OCI-LY3 (cell line): ENCODE measurements at regions not wholly inside any gene's neighbourhood (a gene's known extent, or its start where the extent isn't known, plus 50 kb on each side); places are given as distances from the start of the nearest gene placed in this dataset.

Experiments
- H2AFZ ChIP-seq: fragments of 200-600, 300-600 bp; shearing (Covaris generic); 2 replicates; pipeline ENCODE4 v1.6.0; 2014; ENCODE audit warnings: antibody characterized with exemption, low read depth, low read length
- H3K27ac ChIP-seq: fragments of 200-600, 300-600 bp; sonication (generic); 2 replicates; pipeline ENCODE4 v1.5.1; 2014; ENCODE audit warnings: mild to moderate bottlenecking, low read length, moderate library complexity, mixed read lengths
- H3K27me3 ChIP-seq: fragments of 200-600, 300-600 bp; sonication (generic); 2 replicates; pipeline ENCODE4 v1.6.1; 2014; ENCODE audit warnings: low read depth, low read length, mixed read lengths
- H3K36me3 ChIP-seq: fragments of 200-600, 300-600 bp; sonication (generic); replicated peaks from 2 replicates; pipeline ENCODE3; 2014; ENCODE audit warnings: low read depth, low read length, mixed read lengths
- H3K4me1 ChIP-seq: fragments of 300-600, 200-600 bp; sonication (generic); 2 replicates; pipeline ENCODE4 v1.6.1; 2014; ENCODE audit warnings: low read length, mixed read lengths
- H3K4me2 ChIP-seq: fragments of 200-600, 300-600 bp; sonication (generic); 2 replicates; pipeline ENCODE4 v1.6.1; 2014; ENCODE audit warnings: low read length, mixed read lengths
- H3K4me3 ChIP-seq: fragments of 300-600, 200-600 bp; sonication (generic); 2 replicates; pipeline ENCODE4 v1.5.1; 2014; ENCODE audit warnings: antibody characterized with exemption, mild to moderate bottlenecking, low read length, moderate library complexity
- H3K79me2 ChIP-seq: fragments of 300-600, 200-600 bp; shearing (Covaris generic); 2 replicates; pipeline ENCODE4 v1.6.1; 2014; ENCODE audit warnings: mild to moderate bottlenecking, low read length, mixed read lengths
- H3K9ac ChIP-seq: fragments of 300-600, 200-600 bp; shearing (Covaris generic); 2 replicates; pipeline ENCODE4 v1.6.0; 2014; ENCODE audit warnings: mild to moderate bottlenecking, low read length, moderate library complexity
- H3K9me3 ChIP-seq: fragments of 200-600, 300-600 bp; shearing (Covaris generic); 2 replicates; pipeline ENCODE4 v1.6.1; 2014; ENCODE audit warnings: low read length, mixed read lengths; ENCODE audit not compliant: insufficient read depth
- H4K20me1 ChIP-seq: fragments of 200-600, 300-600 bp; sonication (generic); 2 replicates; pipeline ENCODE4 v1.6.1; 2016; ENCODE audit warnings: low read length, mixed read lengths; ENCODE audit not compliant: insufficient read depth
- EZH2phosphoT487 ChIP-seq: fragments of 200-600 bp; shearing (Covaris generic); IDR thresholded peaks from 2 replicates; pipeline ENCODE4 v1.6.1; 2018; ENCODE audit warnings: antibody characterized with exemption, mixed run types, low read depth
- TF ChIP-seq, protein P1 (sequence below): fragments of 200-600, 300-600 bp; sonication (generic); IDR thresholded peaks from 2 replicates; pipeline ENCODE4 v1.5.1; 2014; ENCODE audit warnings: antibody characterized with exemption, low read length, low read depth

GRCh38 chr3:79976466-79976865 lies 208.7 kb upstream of the ROBO1 start:
- H3K27me3 ChIP-seq, result no peaks in the 10 kb centered on the region
- TF ChIP-seq EZH2phosphoT487, result no peak
- TF ChIP-seq, protein P1, sequence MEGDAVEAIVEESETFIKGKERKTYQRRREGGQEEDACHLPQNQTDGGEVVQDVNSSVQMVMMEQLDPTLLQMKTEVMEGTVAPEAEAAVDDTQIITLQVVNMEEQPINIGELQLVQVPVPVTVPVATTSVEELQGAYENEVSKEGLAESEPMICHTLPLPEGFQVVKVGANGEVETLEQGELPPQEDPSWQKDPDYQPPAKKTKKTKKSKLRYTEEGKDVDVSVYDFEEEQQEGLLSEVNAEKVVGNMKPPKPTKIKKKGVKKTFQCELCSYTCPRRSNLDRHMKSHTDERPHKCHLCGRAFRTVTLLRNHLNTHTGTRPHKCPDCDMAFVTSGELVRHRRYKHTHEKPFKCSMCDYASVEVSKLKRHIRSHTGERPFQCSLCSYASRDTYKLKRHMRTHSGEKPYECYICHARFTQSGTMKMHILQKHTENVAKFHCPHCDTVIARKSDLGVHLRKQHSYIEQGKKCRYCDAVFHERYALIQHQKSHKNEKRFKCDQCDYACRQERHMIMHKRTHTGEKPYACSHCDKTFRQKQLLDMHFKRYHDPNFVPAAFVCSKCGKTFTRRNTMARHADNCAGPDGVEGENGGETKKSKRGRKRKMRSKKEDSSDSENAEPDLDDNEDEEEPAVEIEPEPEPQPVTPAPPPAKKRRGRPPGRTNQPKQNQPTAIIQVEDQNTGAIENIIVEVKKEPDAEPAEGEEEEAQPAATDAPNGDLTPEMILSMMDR, result no peak
- peaks cover 21% of the 10 kb centered on the region for H3K4me1 ChIP-seq
- H3K9ac ChIP-seq, result no peak overlapping the region
- no peaks in the 10 kb centered on the region for H4K20me1 ChIP-seq
- no peak overlapping the region for H3K4me3 ChIP-seq
- no peak overlapping the region for H3K4me2 ChIP-seq
- H3K79me2 ChIP-seq, result no peaks in the 10 kb centered on the region
- no peak overlapping the region for H2AFZ ChIP-seq
- no peak overlapping the region for H3K27ac ChIP-seq
- H3K9me3 ChIP-seq, result no peaks in the 10 kb centered on the region
- peaks cover 5% of the 10 kb centered on the region for H3K36me3 ChIP-seq

- Histone ChIP-seq H3K4me2 (no peak overlapping the region), H3K27me3 (no peaks in the 10 kb centered on the region), H3K9ac (no peak overlapping the region), H4K20me1 (no peaks in the 10 kb centered on the region), H3K36me3 (peaks cover 5% of the 10 kb centered on the region), H3K9me3 (no peaks in the 10 kb centered on the region), H3K4me3 (no peak overlapping the region), H2AFZ (no peak overlapping the region), H3K27ac (no peak overlapping the region), H3K79me2 (no peaks in the 10 kb centered on the region), H3K4me1 (peaks cover 33% of the 10 kb centered on the region)
- no peak for TF ChIP-seq EZH2phosphoT487
- TF ChIP-seq, protein P1, result no peak
Observed at GRCh38 chr3:79973917-79974595, 206.3 kb upstream of the ROBO1 start.

- Histone ChIP-seq H3K9ac (no peak overlapping the region), H3K36me3 (peaks cover 5% of the 10 kb centered on the region), H3K27me3 (no peaks in the 10 kb centered on the region), H3K4me3 (no peak overlapping the region), H4K20me1 (no peaks in the 10 kb centered on the region), H3K79me2 (no peaks in the 10 kb centered on the region), H3K9me3 (no peaks in the 10 kb centered on the region), H2AFZ (no peak overlapping the region), H3K4me1 (peaks cover 39% of the 10 kb centered on the region), H3K27ac (no peak overlapping the region), H3K4me2 (peak overlapping the region; percentile 34)
- TF ChIP-seq EZH2phosphoT487, result no peak
- TF ChIP-seq, protein P1, result no peak
Observed at GRCh38 chr3:79973482-79973881, 205.7 kb upstream of the ROBO1 start.

DNA sequence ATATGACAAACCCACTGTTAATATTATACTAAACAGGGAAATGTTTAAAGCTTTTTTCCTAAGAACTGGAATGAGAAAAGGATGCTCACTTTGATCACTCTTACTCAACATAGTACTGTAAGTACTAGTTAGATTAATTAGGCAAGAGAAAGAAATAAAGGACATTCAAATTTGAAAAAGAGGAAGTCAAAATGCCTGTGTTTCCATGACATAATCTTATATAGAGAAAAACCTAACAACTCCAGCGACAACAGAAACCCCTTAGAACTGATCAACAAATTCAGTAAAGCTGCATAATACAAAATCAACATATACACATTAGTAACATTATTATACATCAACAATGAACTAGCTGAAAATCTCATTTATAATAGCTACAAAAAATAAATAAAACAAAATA lies 200.6 kb upstream of the ROBO1 start:
- TF ChIP-seq, protein P1, result no peak
- no peak for TF ChIP-seq EZH2phosphoT487
- H4K20me1 ChIP-seq, result no peaks in the 10 kb centered on the region

More for the DNA sequence above, 200.6 kb upstream of the ROBO1 start:
- Histone ChIP-seq H3K4me3 (no peak overlapping the region), H3K36me3 (no peaks in the 10 kb centered on the region), H3K9ac (no peak overlapping the region), H3K27ac (no peak overlapping the region), H2AFZ (no peak overlapping the region), H3K9me3 (peaks cover 5% of the 10 kb centered on the region), H3K4me1 (peaks cover 37% of the 10 kb centered on the region), H3K27me3 (no peaks in the 10 kb centered on the region), H3K79me2 (no peaks in the 10 kb centered on the region), H3K4me2 (0 out of 2 replicates have a peak overlapping the region, but pooled peaks have one; percentile 6)
